Stromal cell of bone marrow (primary cell): ENCODE measurements at regions not wholly inside any gene's neighbourhood (a gene's known extent, or its start where the extent isn't known, plus 50 kb on each side); places are given as distances from the start of the nearest gene placed in this dataset.
A peak's percentile ranks its signal among the peaks of the same experiment; 100 is the strongest.

Experiments used
- DNase-seq: peaks from one replicate; pipeline ENCODE4 v3.0.0-alpha.2; 2012; ENCODE audit warnings: low read depth

GRCh38 chr9:26742828-26743476 lies 149.7 kb downstream of the CAAP1 start:
- DNase-seq = no peak

GRCh38 chr9:26735160-26735559 lies 157.4 kb downstream of the CAAP1 start:
- DNase-seq = no peak

- DNase-seq = no peak
Observed at GRCh38 chr9:26729187-26729586, 163.4 kb downstream of the CAAP1 start.

GRCh38 chr9:26727471-26727870 lies 165.1 kb downstream of the CAAP1 start:
- no peak for DNase-seq

- peak; percentile 39 for DNase-seq
Observed at GRCh38 chr9:26725573-26725972, 167.0 kb downstream of the CAAP1 start.

GRCh38 chr9:26723486-26723885 lies 169.1 kb downstream of the CAAP1 start:
- DNase-seq = no peak

GRCh38 chr9:26722755-26723154 lies 169.8 kb downstream of the CAAP1 start:
- no peak for DNase-seq

GRCh38 chr9:26710008-26710407 lies 182.6 kb downstream of the CAAP1 start:
- no peak for DNase-seq

- no peak for DNase-seq
Observed at GRCh38 chr9:26706223-26706622, 186.4 kb downstream of the CAAP1 start.

- no peak for DNase-seq
Observed at GRCh38 chr9:26695298-26695622, 197.3 kb downstream of the CAAP1 start.

- no peak for DNase-seq
Observed at GRCh38 chr9:26694381-26695297, 198.0 kb downstream of the CAAP1 start.

GRCh38 chr9:26689041-26689440 lies 203.6 kb downstream of the CAAP1 start:
- DNase-seq = no peak

- DNase-seq = no peak
Observed at GRCh38 chr9:26687421-26687820, 205.2 kb downstream of the CAAP1 start.

- DNase-seq = peak; percentile 9
Observed at GRCh38 chr9:26685818-26686217, 206.8 kb downstream of the CAAP1 start.

- no peak for DNase-seq
Observed at GRCh38 chr9:26684029-26684428, 208.6 kb downstream of the CAAP1 start.

GRCh38 chr9:26682796-26683496 lies 209.7 kb downstream of the CAAP1 start:
- no peak for DNase-seq

- DNase-seq = no peak
Observed at GRCh38 chr9:26682041-26682440, 210.6 kb downstream of the CAAP1 start.

- DNase-seq = no peak
Observed at GRCh38 chr9:26677965-26678706, 214.5 kb downstream of the CAAP1 start.

GRCh38 chr9:26675035-26675434 lies 217.6 kb downstream of the CAAP1 start:
- DNase-seq = peak; percentile 18

- DNase-seq = no peak
Observed at GRCh38 chr9:26673261-26673660, 219.3 kb downstream of the CAAP1 start.

- DNase-seq = no peak
Observed at GRCh38 chr9:26669701-26670670, 222.6 kb downstream of the CAAP1 start.
